HepG2 (cell line): ENCODE measurements at regions not wholly inside any gene's neighbourhood (a gene's known extent, or its start where the extent isn't known, plus 50 kb on each side); places are given as distances from the start of the nearest gene placed in this dataset.

ENCODE experiments used
- ATAC-seq: fragments of 200-7000 bp; cut with Tn5 transposase; 3 replicates; pipeline ENCODE4 v1.9.1; 2020; ENCODE audit warnings: mild to moderate bottlenecking, moderate library complexity
- BruUV-seq: library from RNA; stranded (reverse); fragments of 400-500 nt; replicated peaks from 2 replicates; lab custom pipeline; 2021; lab: Mats Ljungman, UMichigan
- CTCF ChIA-PET: fragments of 300-600 bp; formaldehyde crosslinking; extraction: SDS; loops from one replicate; lab custom pipeline; 2021; ENCODE audit warnings: low total read pairs, inconsistent platforms, low intra/inter-chr PET ratio; lab: Yijun Ruan, JAX
- POLR2A ChIA-PET: fragments of 350-600 bp; sonication (Branson Sonifier 250); formaldehyde crosslinking; loops from one replicate; lab custom pipeline; 2020; ENCODE audit warnings: antibody characterized with exemption, inconsistent platforms; lab: Yijun Ruan, JAX
- DNase-seq: peaks from one replicate; pipeline ENCODE4 v3.0.0-alpha.2; 2015; ENCODE audit warnings: low spot score
- FAIRE-seq: peaks from 3 replicates; lab custom pipeline; 2011; peaks lifted over from hg19 to GRCh38; lab: Jason Lieb, UNC
- H2AFZ ChIP-seq: one replicate; pipeline ENCODE4 v1.6.1; 2011; ENCODE audit warnings: low read length, inconsistent platforms
- H3K27ac ChIP-seq: fragments of 300-600 bp; 3 replicates; pipeline ENCODE4 v1.8.0; 2011; ENCODE audit warnings: mixed run types, mild to moderate bottlenecking, mixed read lengths, low read length, inconsistent platforms; ENCODE audit not compliant: insufficient read depth; ENCODE audit errors: extremely low read length
- H3K27me3 ChIP-seq, 2 experiments: fragments of 200-600 bp in 1 of 2; 2 replicates in 1 of 2; 3 replicates in 1 of 2; pipeline versions ENCODE4 v1.6.0 to v1.8.0; 2011; ENCODE audit warnings: low read length in 2 of 2, mild to moderate bottlenecking in 2 of 2, moderate library complexity in 2 of 2, inconsistent platforms in 1 of 2; ENCODE audit not compliant: insufficient read depth in 2 of 2, control insufficient read depth in 1 of 2
- H3K36me3 ChIP-seq, 2 experiments: fragments of 200-600 bp in 1 of 2; replicated peaks in 1 of 2; 2 replicates in 1 of 2; 3 replicates in 1 of 2; pipeline versions ENCODE4 v1.5.1 to v1.8.0; 2011; ENCODE audit warnings: low read length in 2 of 2, inconsistent platforms in 1 of 2; ENCODE audit not compliant: insufficient read depth in 2 of 2, control insufficient read depth in 1 of 2
- H3K4me1 ChIP-seq: 2 replicates; pipeline ENCODE4 v1.5.1; 2012; ENCODE audit warnings: low read length, inconsistent platforms; ENCODE audit not compliant: insufficient read depth
- H3K4me2 ChIP-seq: 2 replicates; pipeline ENCODE4 v1.6.0; 2011; ENCODE audit warnings: low read depth, low read length, inconsistent platforms
- H3K4me3 ChIP-seq, 3 experiments: fragments of 200-600 bp in 1 of 3; sonication (generic), shearing (Covaris generic) in 1 of 3; replicated peaks in 1 of 3; 2 replicates each; pipeline ENCODE4 v1.5.1; 2011 to 2016; ENCODE audit warnings: low read length in 3 of 3, inconsistent platforms in 2 of 3, low read depth in 2 of 3, mild to moderate bottlenecking in 2 of 3, control low read depth in 1 of 3, mixed read lengths in 1 of 3; ENCODE audit not compliant: insufficient read depth in 1 of 3
- H3K79me2 ChIP-seq: one replicate; pipeline ENCODE4 v1.6.1; 2011; ENCODE audit warnings: low read length, inconsistent platforms; ENCODE audit not compliant: insufficient read depth
- H3K9ac ChIP-seq: 2 replicates; pipeline ENCODE4 v1.6.0; 2011; ENCODE audit warnings: mild to moderate bottlenecking, low read depth, low read length, inconsistent platforms; ENCODE audit not compliant: insufficient read depth
- H3K9me3 ChIP-seq: 2 replicates; pipeline ENCODE4 v1.5.1; 2012; ENCODE audit warnings: mild to moderate bottlenecking, low read length
- H4K20me1 ChIP-seq: 2 replicates; pipeline ENCODE4 v1.6.0; 2011; ENCODE audit warnings: inconsistent platforms, mild to moderate bottlenecking, low read length, moderate library complexity; ENCODE audit not compliant: insufficient read depth
- ATF7-NPFF ChIP-seq: sonication (generic); formaldehyde crosslinking; IDR thresholded peaks from 2 replicates; pipeline ENCODE4 v1.8.1; 2023; ENCODE audit warnings: mild to moderate bottlenecking, low read depth, missing genetic modification reagents, moderate library complexity
- CBX1 ChIP-seq: IDR thresholded peaks from one replicate; pipeline ENCODE4 v1.6.1; 2016; ENCODE audit warnings: antibody characterized with exemption, low read depth
- ESRRA ChIP-seq: sonication (generic); formaldehyde crosslinking; IDR thresholded peaks from 2 replicates; pipeline ENCODE4 v1.5.1; 2020; ENCODE audit warnings: mild to moderate bottlenecking, low read depth, missing genetic modification reagents
- KLF16 ChIP-seq, 2 experiments: sonication (generic) in 1 of 2; formaldehyde crosslinking in 1 of 2; IDR thresholded peaks; 2 replicates each; pipeline versions ENCODE4 v1.6.1 to v1.8.0; 2016 to 2023; ENCODE audit warnings: missing genetic modification reagents in 2 of 2, missing compliant biosample characterization in 1 of 2
- MAFF ChIP-seq: IDR thresholded peaks from 2 replicates; pipeline ENCODE4 v1.6.1; 2011; ENCODE audit warnings: low read depth, low read length, improper control_type of control experiment
- PBX2 ChIP-seq: IDR thresholded peaks from 2 replicates; pipeline ENCODE4 v1.6.1; 2016; ENCODE audit warnings: control low read depth
- SAP130 ChIP-seq: IDR thresholded peaks from 2 replicates; pipeline ENCODE4 v1.6.1; 2016; ENCODE audit warnings: low read depth
- SETDB1 ChIP-seq: sonication (generic); formaldehyde crosslinking; IDR thresholded peaks from 2 replicates; pipeline ENCODE4 v1.5.1; 2020; ENCODE audit warnings: missing genetic modification reagents, mild to moderate bottlenecking, borderline replicate concordance
- SNRNP70 ChIP-seq: fragments of 200-400 bp; formaldehyde crosslinking; IDR thresholded peaks from 2 replicates; pipeline ENCODE4 v1.6.1; 2017; ENCODE audit warnings: mild to moderate bottlenecking, low read depth, low read length, moderate library complexity
- TFE3 ChIP-seq: IDR thresholded peaks from 2 replicates; pipeline ENCODE4 v1.6.1; 2016
- ZNF513 ChIP-seq: sonication (generic); formaldehyde crosslinking; conservative IDR thresholded peaks from 2 replicates; pipeline ENCODE4 v1.5.0; 2020; ENCODE audit warnings: missing genetic modification reagents
- ZNF629 ChIP-seq: sonication (generic); formaldehyde crosslinking; conservative IDR thresholded peaks from 2 replicates; pipeline ENCODE4 v1.5.0; 2020; ENCODE audit warnings: missing genetic modification reagents
- ZNF781 ChIP-seq: sonication (generic); formaldehyde crosslinking; IDR thresholded peaks from 2 replicates; pipeline ENCODE4 v1.5.1; 2020; ENCODE audit warnings: borderline replicate concordance, mild to moderate bottlenecking, missing genetic modification reagents; ENCODE audit errors: not compliant biosample characterization
- ZNF841 ChIP-seq: sonication (generic); formaldehyde crosslinking; IDR thresholded peaks from 2 replicates; pipeline ENCODE4 v1.8.1; 2023; ENCODE audit warnings: missing genetic modification reagents, borderline replicate concordance
- WGBS: methylation state at CpG from one replicate; pipeline ENCODE4 v1.1.6; 2017; ENCODE audit warnings: low lambda C conversion rate; 5-methylcytosine and 5-hydroxymethylcytosine counted together
- in situ Hi-C: cut with HindIII; loops from 2 replicates; pipeline ENCODE4 v1.10.0; 2017; ENCODE audit warnings: low pct_unique_long_range_greater_than_20kb; ENCODE audit not compliant: extremely low pct_ligation_motif_present
- intact Hi-C: fragments of 100-400 bp; cut with micrococcal nuclease; formaldehyde crosslinking; loops from one replicate; pipeline ENCODE4 v1.10.0; 2022; ENCODE audit not compliant: unreplicated experiment
- TF ChIP-seq, protein P1 (sequence below): sonication (generic); formaldehyde crosslinking; IDR thresholded peaks from 2 replicates; pipeline ENCODE4 v1.4.0; 2020; ENCODE audit warnings: missing genetic modification reagents, borderline replicate concordance
- TF ChIP-seq, protein P2 (sequence below): IDR thresholded peaks from 2 replicates; pipeline ENCODE4 v1.6.1; 2012; ENCODE audit warnings: inconsistent platforms
- TF ChIP-seq, protein P3 (sequence below): sonication (generic); formaldehyde crosslinking; IDR thresholded peaks from 2 replicates; pipeline ENCODE4 v1.4.0; 2020; ENCODE audit warnings: missing genetic modification reagents

- WGBS, result 50% methylated on average over 13 of the region's 28 CpGs
- Histone ChIP-seq H3K79me2 (no peaks in the 10 kb centered on the region), H3K27me3 (peaks cover 3 to 40% of the 10 kb centered on the region in 2 experiments; a peak in 3 of 5 replicates), H3K36me3 (no peaks in the 10 kb centered on the region), H3K9me3 (no peaks in the 10 kb centered on the region), H3K4me1 (no peaks in the 10 kb centered on the region), H3K27ac (no peak overlapping the region), H2AFZ (no peak overlapping the region), H3K9ac (no peak overlapping the region), H3K4me3 (no peak overlapping the region), H4K20me1 (no peaks in the 10 kb centered on the region), H3K4me2 (no peak overlapping the region)
- no TSS peak for BruUV-seq
- intact Hi-C loops (no loop called here), in situ Hi-C loops (no loop called here)
- ChIA-PET CTCF (no interaction called here), POLR2A (no interaction called here)
- FAIRE-seq (no peak), ATAC-seq (peak; percentile 36), DNase-seq (no peak)
- TF ChIP-seq TFE3 (CRISPR knock-in tag) (no peak), PBX2 (no peak), ESRRA (CRISPR knock-in tag) (no peak), ZNF629 (CRISPR knock-in tag) (no peak), MAFF (no peak), SETDB1 (CRISPR knock-in tag) (no peak), CBX1 (no peak), ZNF513 (CRISPR knock-in tag) (no peak), SNRNP70 (no peak), KLF16 (CRISPR knock-in tag; IDR thresholded peaks at IDR 0.05) (no peak), ZNF841 (CRISPR knock-in tag) (no peak), SAP130 (CRISPR knock-in tag) (no peak), ZNF781 (CRISPR knock-in tag) (no peak), ATF7-NPFF (CRISPR knock-in tag) (no peak)
- TF ChIP-seq, protein P1, sequence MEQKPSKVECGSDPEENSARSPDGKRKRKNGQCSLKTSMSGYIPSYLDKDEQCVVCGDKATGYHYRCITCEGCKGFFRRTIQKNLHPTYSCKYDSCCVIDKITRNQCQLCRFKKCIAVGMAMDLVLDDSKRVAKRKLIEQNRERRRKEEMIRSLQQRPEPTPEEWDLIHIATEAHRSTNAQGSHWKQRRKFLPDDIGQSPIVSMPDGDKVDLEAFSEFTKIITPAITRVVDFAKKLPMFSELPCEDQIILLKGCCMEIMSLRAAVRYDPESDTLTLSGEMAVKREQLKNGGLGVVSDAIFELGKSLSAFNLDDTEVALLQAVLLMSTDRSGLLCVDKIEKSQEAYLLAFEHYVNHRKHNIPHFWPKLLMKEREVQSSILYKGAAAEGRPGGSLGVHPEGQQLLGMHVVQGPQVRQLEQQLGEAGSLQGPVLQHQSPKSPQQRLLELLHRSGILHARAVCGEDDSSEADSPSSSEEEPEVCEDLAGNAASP (CRISPR knock-in tag), result no peak
- TF ChIP-seq, protein P2, sequence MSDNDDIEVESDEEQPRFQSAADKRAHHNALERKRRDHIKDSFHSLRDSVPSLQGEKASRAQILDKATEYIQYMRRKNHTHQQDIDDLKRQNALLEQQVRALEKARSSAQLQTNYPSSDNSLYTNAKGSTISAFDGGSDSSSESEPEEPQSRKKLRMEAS, result no peak
- TF ChIP-seq, protein P3, sequence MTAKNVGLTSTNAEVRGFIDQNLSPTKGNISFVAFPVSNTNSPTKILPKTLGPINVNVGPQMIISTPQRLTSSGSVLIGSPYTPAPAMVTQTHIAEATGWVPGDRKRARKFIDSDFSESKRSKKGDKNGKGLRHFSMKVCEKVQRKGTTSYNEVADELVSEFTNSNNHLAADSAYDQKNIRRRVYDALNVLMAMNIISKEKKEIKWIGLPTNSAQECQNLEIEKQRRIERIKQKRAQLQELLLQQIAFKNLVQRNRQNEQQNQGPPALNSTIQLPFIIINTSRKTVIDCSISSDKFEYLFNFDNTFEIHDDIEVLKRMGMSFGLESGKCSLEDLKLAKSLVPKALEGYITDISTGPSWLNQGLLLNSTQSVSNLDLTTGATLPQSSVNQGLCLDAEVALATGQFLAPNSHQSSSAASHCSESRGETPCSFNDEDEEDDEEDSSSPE, result no peak
Observed at GRCh38 chr7:1314021-1314907, 81.6 kb downstream of the UNCX start.
